ENCODE measurements at regions not wholly inside any gene's neighbourhood (a gene's known extent, or its start where the extent isn't known, plus 50 kb on each side); places are given as distances from the start of the nearest gene placed in this dataset.
A peak's percentile ranks its signal among the peaks of the same experiment; 100 is the strongest.

DNA sequence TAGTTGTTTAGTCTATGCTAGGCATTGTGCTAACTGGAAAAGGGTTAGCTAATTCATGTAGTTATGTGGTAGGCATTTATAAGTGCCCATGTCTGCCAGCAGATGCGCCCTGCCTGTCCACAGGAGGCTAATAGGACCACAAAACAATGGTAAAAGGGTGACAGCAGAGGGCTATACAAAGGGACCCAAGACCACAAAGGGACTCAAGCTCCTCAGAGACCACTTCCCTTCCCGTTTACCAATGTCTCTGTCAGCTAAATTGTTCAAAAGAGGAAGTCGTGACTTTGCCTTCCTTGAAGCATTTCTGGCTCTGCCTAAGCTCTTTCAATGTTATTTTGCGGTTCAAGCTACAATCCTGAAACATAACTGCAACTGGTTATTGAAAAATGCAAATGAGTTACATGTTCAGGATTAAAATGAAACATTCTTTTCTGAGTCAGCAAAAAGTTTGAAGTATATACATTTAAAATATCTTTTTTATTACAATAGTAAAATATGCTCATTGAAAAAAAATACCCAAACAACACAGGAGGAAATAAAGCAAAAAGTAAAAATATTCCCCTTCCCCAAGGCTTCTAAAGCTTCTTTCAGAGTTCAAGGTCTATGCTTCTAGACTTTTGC, 149.2 kb downstream of the MAF start:
- TF ChIP-seq ZNF837 (tag by site-specific recombination; IDR thresholded peaks at IDR 0.05) (no peak), ZNF664 (tag by site-specific recombination; IDR thresholded peaks at IDR 0.05) (no peak), ZNF354C (tag by site-specific recombination; IDR thresholded peaks at IDR 0.05; ENCODE audit: borderline replicate concordance, low read depth) (no peak), ZNF214 (tag by site-specific recombination; IDR thresholded peaks at IDR 0.05; ENCODE audit: borderline replicate concordance) (no peak)
- TF ChIP-seq, protein P1, sequence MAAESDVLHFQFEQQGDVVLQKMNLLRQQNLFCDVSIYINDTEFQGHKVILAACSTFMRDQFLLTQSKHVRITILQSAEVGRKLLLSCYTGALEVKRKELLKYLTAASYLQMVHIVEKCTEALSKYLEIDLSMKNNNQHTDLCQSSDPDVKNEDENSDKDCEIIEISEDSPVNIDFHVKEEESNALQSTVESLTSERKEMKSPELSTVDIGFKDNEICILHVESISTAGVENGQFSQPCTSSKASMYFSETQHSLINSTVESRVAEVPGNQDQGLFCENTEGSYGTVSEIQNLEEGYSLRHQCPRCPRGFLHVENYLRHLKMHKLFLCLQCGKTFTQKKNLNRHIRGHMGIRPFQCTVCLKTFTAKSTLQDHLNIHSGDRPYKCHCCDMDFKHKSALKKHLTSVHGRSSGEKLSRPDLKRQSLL (tag by site-specific recombination; IDR thresholded peaks at IDR 0.05) = no peak
- TF ChIP-seq, protein P2, sequence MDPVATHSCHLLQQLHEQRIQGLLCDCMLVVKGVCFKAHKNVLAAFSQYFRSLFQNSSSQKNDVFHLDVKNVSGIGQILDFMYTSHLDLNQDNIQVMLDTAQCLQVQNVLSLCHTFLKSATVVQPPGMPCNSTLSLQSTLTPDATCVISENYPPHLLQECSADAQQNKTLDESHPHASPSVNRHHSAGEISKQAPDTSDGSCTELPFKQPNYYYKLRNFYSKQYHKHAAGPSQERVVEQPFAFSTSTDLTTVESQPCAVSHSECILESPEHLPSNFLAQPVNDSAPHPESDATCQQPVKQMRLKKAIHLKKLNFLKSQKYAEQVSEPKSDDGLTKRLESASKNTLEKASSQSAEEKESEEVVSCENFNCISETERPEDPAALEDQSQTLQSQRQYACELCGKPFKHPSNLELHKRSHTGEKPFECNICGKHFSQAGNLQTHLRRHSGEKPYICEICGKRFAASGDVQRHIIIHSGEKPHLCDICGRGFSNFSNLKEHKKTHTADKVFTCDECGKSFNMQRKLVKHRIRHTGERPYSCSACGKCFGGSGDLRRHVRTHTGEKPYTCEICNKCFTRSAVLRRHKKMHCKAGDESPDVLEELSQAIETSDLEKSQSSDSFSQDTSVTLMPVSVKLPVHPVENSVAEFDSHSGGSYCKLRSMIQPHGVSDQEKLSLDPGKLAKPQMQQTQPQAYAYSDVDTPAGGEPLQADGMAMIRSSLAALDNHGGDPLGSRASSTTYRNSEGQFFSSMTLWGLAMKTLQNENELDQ (tag by site-specific recombination; IDR thresholded peaks at IDR 0.05; ENCODE audit: low read depth) = no peak
- TF ChIP-seq, protein P3, sequence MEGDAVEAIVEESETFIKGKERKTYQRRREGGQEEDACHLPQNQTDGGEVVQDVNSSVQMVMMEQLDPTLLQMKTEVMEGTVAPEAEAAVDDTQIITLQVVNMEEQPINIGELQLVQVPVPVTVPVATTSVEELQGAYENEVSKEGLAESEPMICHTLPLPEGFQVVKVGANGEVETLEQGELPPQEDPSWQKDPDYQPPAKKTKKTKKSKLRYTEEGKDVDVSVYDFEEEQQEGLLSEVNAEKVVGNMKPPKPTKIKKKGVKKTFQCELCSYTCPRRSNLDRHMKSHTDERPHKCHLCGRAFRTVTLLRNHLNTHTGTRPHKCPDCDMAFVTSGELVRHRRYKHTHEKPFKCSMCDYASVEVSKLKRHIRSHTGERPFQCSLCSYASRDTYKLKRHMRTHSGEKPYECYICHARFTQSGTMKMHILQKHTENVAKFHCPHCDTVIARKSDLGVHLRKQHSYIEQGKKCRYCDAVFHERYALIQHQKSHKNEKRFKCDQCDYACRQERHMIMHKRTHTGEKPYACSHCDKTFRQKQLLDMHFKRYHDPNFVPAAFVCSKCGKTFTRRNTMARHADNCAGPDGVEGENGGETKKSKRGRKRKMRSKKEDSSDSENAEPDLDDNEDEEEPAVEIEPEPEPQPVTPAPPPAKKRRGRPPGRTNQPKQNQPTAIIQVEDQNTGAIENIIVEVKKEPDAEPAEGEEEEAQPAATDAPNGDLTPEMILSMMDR (tag by site-specific recombination; IDR thresholded peaks at IDR 0.05) = no peak
- POLR2A ChIA-PET = no interaction called here
- no peaks in the 10 kb centered on the region for H3K9me3 ChIP-seq (ENCODE audit: control insufficient read depth, insufficient read depth, low read depth, low read length)
- peaks cover 8% of the 10 kb centered on the region; the same call in 1 of the 2 replicates for H3K4me1 ChIP-seq (ENCODE audit: control insufficient read depth, insufficient read depth, low read length)
- CTCF ChIA-PET = no interaction called here
- no peaks in the 10 kb centered on the region for H3K36me3 ChIP-seq (ENCODE audit: control insufficient read depth in 2 of 2, insufficient read depth in 1 of 2, low read length in 2 of 2)
- H3K27ac ChIP-seq (ENCODE audit: extremely low read depth, low read depth, low read length) = no peak overlapping the region
- no peak overlapping the region for H3K4me3 ChIP-seq (ENCODE audit: low read depth, low read length)

DNA sequence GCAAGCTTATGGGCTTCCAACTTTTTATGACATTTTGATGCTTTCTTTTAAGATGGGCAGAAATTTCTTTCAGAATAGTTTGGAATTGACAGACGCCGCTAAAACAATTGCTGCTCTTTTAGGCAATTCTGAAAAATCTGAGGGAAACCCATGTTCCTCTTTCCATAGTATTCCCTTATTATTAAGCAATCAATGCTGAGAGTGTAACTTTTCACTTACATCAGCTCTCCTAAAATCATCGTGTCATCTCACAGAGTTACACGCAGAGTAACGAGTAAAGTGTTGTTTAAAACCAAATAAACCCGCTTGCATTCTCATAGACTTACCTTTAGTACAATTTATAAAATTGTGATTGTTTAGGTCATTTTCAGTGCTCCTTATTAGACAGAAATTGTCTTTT, 150.6 kb downstream of the MAF start:
- no peak for TF ChIP-seq ZNF660 (tag by site-specific recombination; IDR thresholded peaks at IDR 0.05)
- TF ChIP-seq, protein P4, sequence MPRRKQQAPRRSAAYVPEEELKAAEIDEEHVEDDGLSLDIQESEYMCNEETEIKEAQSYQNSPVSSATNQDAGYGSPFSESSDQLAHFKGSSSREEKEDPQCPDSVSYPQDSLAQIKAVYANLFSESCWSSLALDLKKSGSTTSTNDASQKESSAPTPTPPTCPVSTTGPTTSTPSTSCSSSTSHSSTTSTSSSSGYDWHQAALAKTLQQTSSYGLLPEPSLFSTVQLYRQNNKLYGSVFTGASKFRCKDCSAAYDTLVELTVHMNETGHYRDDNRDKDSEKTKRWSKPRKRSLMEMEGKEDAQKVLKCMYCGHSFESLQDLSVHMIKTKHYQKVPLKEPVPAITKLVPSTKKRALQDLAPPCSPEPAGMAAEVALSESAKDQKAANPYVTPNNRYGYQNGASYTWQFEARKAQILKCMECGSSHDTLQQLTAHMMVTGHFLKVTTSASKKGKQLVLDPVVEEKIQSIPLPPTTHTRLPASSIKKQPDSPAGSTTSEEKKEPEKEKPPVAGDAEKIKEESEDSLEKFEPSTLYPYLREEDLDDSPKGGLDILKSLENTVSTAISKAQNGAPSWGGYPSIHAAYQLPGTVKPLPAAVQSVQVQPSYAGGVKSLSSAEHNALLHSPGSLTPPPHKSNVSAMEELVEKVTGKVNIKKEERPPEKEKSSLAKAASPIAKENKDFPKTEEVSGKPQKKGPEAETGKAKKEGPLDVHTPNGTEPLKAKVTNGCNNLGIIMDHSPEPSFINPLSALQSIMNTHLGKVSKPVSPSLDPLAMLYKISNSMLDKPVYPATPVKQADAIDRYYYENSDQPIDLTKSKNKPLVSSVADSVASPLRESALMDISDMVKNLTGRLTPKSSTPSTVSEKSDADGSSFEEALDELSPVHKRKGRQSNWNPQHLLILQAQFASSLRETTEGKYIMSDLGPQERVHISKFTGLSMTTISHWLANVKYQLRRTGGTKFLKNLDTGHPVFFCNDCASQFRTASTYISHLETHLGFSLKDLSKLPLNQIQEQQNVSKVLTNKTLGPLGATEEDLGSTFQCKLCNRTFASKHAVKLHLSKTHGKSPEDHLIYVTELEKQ (tag by site-specific recombination; IDR thresholded peaks at IDR 0.05; ENCODE audit: borderline replicate concordance) = no peak

DNA sequence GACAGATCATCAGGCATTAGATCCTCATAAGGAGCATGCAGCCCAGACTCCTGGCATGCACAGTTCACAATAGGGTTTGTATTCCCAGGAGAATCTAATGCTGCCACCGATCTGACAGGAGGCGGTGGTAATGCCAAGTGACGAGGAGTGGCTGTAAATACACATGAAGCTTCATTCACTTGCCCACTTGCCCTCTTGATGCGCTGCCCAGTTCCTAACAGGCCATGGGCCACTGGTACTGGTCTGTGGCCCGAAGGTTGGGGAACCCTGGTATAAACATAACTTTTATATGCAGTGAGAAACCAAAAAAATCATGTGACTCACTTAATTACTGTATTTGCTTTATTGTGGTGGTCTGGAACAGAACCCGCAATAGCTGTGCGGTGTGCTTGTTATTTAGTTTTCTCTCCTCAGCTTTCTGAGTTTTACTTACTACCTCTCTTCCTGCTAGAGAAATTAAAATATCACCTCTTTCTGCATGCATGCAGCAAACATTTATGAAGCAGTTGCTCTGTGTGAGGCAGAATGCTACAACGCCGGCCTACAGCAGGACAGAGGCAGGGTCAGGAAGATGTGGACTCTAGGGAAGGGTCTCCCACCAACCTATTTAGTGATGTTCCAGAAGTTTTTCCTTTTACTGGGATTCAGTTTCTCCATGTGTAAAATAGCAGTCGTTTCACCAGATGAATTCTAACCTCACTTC, 151.3 kb downstream of the MAF start:
- H3K4me3 ChIP-seq (ENCODE audit: low read depth, low read length) = no peak overlapping the region
- H3K36me3 ChIP-seq (ENCODE audit: control insufficient read depth in 2 of 2, insufficient read depth in 1 of 2, low read length in 2 of 2) = no peaks in the 10 kb centered on the region
- TF ChIP-seq ZNF19 (tag by site-specific recombination; IDR thresholded peaks at IDR 0.05; ENCODE audit: low read depth) (no peak), ZNF549 (tag by site-specific recombination; IDR thresholded peaks at IDR 0.05) (peak; percentile 90)
- ChIA-PET POLR2A (no interaction called here), CTCF (no interaction called here)
- no peak overlapping the region for H3K27ac ChIP-seq (ENCODE audit: extremely low read depth, low read depth, low read length)
- peaks cover 8% of the 10 kb centered on the region; the same call in 1 of the 2 replicates for H3K4me1 ChIP-seq (ENCODE audit: control insufficient read depth, insufficient read depth, low read length)
- no peaks in the 10 kb centered on the region for H3K9me3 ChIP-seq (ENCODE audit: control insufficient read depth, insufficient read depth, low read depth, low read length)

More for the DNA sequence above, 150.6 kb downstream of the MAF start:
- H3K4me1 ChIP-seq (ENCODE audit: control insufficient read depth, insufficient read depth, low read length) = peaks cover 8% of the 10 kb centered on the region; the same call in 1 of the 2 replicates
- ChIA-PET CTCF (no interaction called here), POLR2A (no interaction called here)
- no peak overlapping the region for H3K4me3 ChIP-seq (ENCODE audit: low read depth, low read length)
- no peaks in the 10 kb centered on the region for H3K36me3 ChIP-seq (ENCODE audit: control insufficient read depth in 2 of 2, insufficient read depth in 1 of 2, low read length in 2 of 2)
- no peak overlapping the region for H3K27ac ChIP-seq (ENCODE audit: extremely low read depth, low read depth, low read length)
- H3K9me3 ChIP-seq (ENCODE audit: control insufficient read depth, insufficient read depth, low read depth, low read length) = no peaks in the 10 kb centered on the region

All from HEK293 (cell line).